OCI-LY7 (cell line): ENCODE measurements at regions not wholly inside any gene's neighbourhood (a gene's known extent, or its start where the extent isn't known, plus 50 kb on each side); places are given as distances from the start of the nearest gene placed in this dataset.

Experiments used
- CTCF ChIP-seq: fragments of 200-600 bp; sonication (generic); conservative IDR thresholded peaks from 2 replicates; pipeline ENCODE4 v1.5.1; 2014; ENCODE audit warnings: mild to moderate bottlenecking, antibody characterized with exemption, low read length, moderate library complexity, mixed read lengths
- EZH2phosphoT487 ChIP-seq: fragments of 200-600 bp; sonication (generic); IDR thresholded peaks from 2 replicates; pipeline ENCODE4 v1.6.1; 2018; ENCODE audit warnings: low read depth, borderline replicate concordance, mild to moderate bottlenecking, mixed run types, antibody characterized with exemption, low read length, moderate library complexity, mixed read lengths

GRCh38 chr3:20739814-20740213 lies 553.8 kb upstream of the SGO1 start:
- TF ChIP-seq EZH2phosphoT487 (no peak), CTCF (peak; percentile 45)
